Suprapubic skin (tissue), 4 donors: ENCODE measurements at regions not wholly inside any gene's neighbourhood (a gene's known extent, or its start where the extent isn't known, plus 50 kb on each side); places are given as distances from the start of the nearest gene placed in this dataset.

Experiments used
- DNase-seq, 2 donors: peaks; one replicate each; pipeline ENCODE4 v3.0.0-alpha.2; 2019; ENCODE audit warnings: low spot score in 2 of 2
- H3K27ac ChIP-seq: fragments of 200-600 bp; sonication (generic); one replicate; pipeline ENCODE4 v1.5.1; 2019
- H3K27me3 ChIP-seq: fragments of 200-600 bp; sonication (generic); one replicate; pipeline ENCODE4 v1.5.1; 2019
- H3K36me3 ChIP-seq: fragments of 200-600 bp; sonication (generic); one replicate; pipeline ENCODE4 v1.5.1; 2019
- H3K4me1 ChIP-seq: fragments of 200-600 bp; sonication (generic); one replicate; pipeline ENCODE4 v1.5.1; 2019
- H3K4me3 ChIP-seq: fragments of 200-600 bp; sonication (generic); one replicate; pipeline ENCODE4 v1.5.1; 2019; ENCODE audit warnings: mild to moderate bottlenecking
- H3K9me3 ChIP-seq: fragments of 200-600 bp; sonication (generic); one replicate; pipeline ENCODE4 v1.5.1; 2019
- EP300 ChIP-seq: sonication (generic); formaldehyde crosslinking; IDR thresholded peaks from one replicate; pipeline ENCODE4 v1.6.1; 2017; ENCODE audit warnings: antibody characterized with exemption
- POLR2A ChIP-seq, 2 donors: fragments of 450-650 bp; IDR thresholded peaks; one replicate each; pipeline ENCODE4 v1.6.1; 2017; ENCODE audit warnings: antibody characterized with exemption in 2 of 2, mild to moderate bottlenecking in 2 of 2, moderate library complexity in 2 of 2
- POLR2AphosphoS5 ChIP-seq, 3 donors: sonication (generic); formaldehyde crosslinking; IDR thresholded peaks; one replicate each; pipeline ENCODE4 v1.6.1; 2017; ENCODE audit warnings: antibody characterized with exemption in 3 of 3
- WGBS: methylation state at CpG from one replicate; pipeline ENCODE4 v1.1.5; 2018; 5-methylcytosine and 5-hydroxymethylcytosine counted together
- TF ChIP-seq, protein P1 (sequence below), 2 donors: fragments of 200-600 bp in 1 of 2; fragments of 450-650 bp in 1 of 2; sonication (generic) in 1 of 2; IDR thresholded peaks; one replicate each; pipeline ENCODE4 v1.5.1; 2016 to 2019; ENCODE audit warnings: antibody characterized with exemption in 2 of 2, mild to moderate bottlenecking in 1 of 2, moderate library complexity in 1 of 2

DNA sequence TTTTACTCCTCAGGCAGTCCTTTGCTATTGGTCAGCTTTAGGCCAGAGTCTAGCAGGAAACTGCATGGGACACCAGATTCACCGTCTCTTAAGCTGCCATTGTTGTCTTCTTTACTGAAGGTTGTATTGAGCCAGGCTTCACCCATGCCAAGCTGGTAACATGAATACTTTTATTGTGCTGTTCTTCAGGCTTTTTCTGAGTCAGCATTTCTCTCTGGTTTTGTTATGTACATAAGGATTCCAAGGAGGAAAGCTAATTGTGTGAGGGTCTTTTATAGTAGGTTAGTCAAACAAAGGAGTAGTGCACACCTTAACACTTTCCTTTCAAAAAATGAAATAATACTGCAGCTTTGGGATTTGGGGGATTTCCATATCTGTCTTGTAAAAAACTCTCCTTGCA, 252.8 kb downstream of the JRKL start:
- Histone ChIP-seq H3K9me3 (no peaks in the 10 kb centered on the region), H3K4me3 (no peak overlapping the region), H3K36me3 (no peaks in the 10 kb centered on the region), H3K27ac (no peak overlapping the region), H3K4me1 (no peaks in the 10 kb centered on the region), H3K27me3 (no peaks in the 10 kb centered on the region)
- WGBS: 71% methylated on average over 1 of the region's 1 CpG
- TF ChIP-seq, protein P1, sequence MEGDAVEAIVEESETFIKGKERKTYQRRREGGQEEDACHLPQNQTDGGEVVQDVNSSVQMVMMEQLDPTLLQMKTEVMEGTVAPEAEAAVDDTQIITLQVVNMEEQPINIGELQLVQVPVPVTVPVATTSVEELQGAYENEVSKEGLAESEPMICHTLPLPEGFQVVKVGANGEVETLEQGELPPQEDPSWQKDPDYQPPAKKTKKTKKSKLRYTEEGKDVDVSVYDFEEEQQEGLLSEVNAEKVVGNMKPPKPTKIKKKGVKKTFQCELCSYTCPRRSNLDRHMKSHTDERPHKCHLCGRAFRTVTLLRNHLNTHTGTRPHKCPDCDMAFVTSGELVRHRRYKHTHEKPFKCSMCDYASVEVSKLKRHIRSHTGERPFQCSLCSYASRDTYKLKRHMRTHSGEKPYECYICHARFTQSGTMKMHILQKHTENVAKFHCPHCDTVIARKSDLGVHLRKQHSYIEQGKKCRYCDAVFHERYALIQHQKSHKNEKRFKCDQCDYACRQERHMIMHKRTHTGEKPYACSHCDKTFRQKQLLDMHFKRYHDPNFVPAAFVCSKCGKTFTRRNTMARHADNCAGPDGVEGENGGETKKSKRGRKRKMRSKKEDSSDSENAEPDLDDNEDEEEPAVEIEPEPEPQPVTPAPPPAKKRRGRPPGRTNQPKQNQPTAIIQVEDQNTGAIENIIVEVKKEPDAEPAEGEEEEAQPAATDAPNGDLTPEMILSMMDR (IDR thresholded peaks at IDR 0.05): no peak
- TF ChIP-seq POLR2AphosphoS5 (IDR thresholded peaks at IDR 0.05) (no peak), EP300 (no peak), POLR2A (IDR thresholded peaks at IDR 0.05) (no peak)
- DNase-seq: no peak

DNA sequence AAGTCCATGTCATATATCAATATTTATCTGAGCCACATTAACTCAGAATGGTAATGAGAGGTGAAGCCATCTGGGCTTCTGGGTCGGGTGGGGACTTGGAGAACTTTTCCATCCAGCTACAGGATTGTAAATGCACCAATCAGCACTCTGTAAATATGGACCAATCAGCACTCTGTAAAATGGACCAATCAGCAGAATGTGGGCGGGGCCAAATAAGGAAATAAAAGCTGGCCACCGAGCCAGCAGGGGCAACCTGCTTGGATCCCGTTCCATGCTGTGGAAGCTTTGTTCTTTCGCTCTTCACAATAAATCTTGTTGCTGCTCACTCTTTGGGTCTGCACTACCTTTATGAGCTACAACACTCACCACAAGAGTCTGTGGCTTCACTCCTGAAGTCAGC, 253.4 kb downstream of the JRKL start:
- Histone ChIP-seq H3K27ac (no peak overlapping the region), H3K27me3 (no peaks in the 10 kb centered on the region), H3K4me3 (no peak overlapping the region), H3K36me3 (no peaks in the 10 kb centered on the region), H3K4me1 (no peaks in the 10 kb centered on the region), H3K9me3 (no peaks in the 10 kb centered on the region)
- TF ChIP-seq EP300: no peak
- TF ChIP-seq, protein P1 (IDR thresholded peaks at IDR 0.05): no peak
- no peak for TF ChIP-seq POLR2AphosphoS5 (IDR thresholded peaks at IDR 0.05)
- no peak for TF ChIP-seq POLR2A (IDR thresholded peaks at IDR 0.05)
- WGBS: 77% methylated on average over 5 of the region's 5 CpGs
- DNase-seq: no peak

DNA sequence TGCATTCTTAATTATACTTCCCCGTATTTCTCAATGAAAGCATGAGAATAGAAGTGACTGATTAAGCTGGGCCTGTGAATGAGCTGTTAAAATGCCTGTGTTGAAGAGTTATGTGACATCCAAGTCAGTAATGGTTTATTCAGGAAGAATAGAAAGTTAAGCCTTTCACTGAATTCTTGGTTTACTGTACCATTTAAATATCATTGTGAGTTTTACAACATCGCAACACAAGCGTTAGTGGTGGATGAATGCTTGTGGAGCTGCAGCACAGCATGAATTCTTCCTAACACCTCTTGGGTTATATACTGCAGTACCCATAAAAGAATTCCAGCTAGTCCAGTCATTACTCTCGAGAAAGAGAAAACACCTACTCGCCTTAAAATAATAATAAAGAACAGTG, 257.8 kb downstream of the JRKL start:
- DNase-seq: no peak
- no peaks in the 10 kb centered on the region for H3K36me3 ChIP-seq

DNA sequence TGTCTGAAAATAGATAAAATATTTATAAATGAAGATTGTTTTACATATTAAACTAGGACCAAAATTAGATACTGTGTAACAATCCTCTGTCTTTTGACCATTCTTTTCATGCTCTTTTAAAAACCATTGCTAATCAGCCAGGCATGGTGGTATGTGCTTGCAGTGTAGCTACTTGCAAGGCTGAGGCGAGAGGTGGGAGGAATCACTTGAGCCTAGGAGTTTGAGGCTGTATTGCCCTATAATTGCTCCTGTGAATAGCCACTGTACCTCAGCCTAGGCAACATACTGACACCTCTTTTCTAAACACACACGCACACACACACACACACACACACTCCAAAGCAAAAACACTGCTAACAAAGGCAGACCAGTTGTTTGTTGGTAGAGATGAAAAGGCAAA, 259.2 kb downstream of the JRKL start:
- H3K4me1 ChIP-seq: no peaks in the 10 kb centered on the region
- H3K27ac ChIP-seq: no peak overlapping the region
- TF ChIP-seq, protein P1 (IDR thresholded peaks at IDR 0.05): no peak
- TF ChIP-seq POLR2AphosphoS5 (IDR thresholded peaks at IDR 0.05) (no peak), EP300 (no peak), POLR2A (IDR thresholded peaks at IDR 0.05) (no peak)
- no peaks in the 10 kb centered on the region for H3K27me3 ChIP-seq
- 55% methylated on average over 2 of the region's 2 CpGs for WGBS
- H3K9me3 ChIP-seq: no peaks in the 10 kb centered on the region
- H3K36me3 ChIP-seq: no peaks in the 10 kb centered on the region
- no peak overlapping the region for H3K4me3 ChIP-seq
- no peak for DNase-seq

More for the DNA sequence above, 257.8 kb downstream of the JRKL start:
- no peak for TF ChIP-seq POLR2A (IDR thresholded peaks at IDR 0.05)
- TF ChIP-seq POLR2AphosphoS5 (IDR thresholded peaks at IDR 0.05): no peak
- TF ChIP-seq, protein P1 (IDR thresholded peaks at IDR 0.05): no peak
- TF ChIP-seq EP300: no peak
- H3K4me1 ChIP-seq: no peaks in the 10 kb centered on the region
- H3K27me3 ChIP-seq: no peaks in the 10 kb centered on the region
- no peak overlapping the region for H3K27ac ChIP-seq
- H3K4me3 ChIP-seq: no peak overlapping the region
- WGBS: 62% methylated on average over 5 of the region's 5 CpGs
- H3K9me3 ChIP-seq: no peaks in the 10 kb centered on the region

DNA sequence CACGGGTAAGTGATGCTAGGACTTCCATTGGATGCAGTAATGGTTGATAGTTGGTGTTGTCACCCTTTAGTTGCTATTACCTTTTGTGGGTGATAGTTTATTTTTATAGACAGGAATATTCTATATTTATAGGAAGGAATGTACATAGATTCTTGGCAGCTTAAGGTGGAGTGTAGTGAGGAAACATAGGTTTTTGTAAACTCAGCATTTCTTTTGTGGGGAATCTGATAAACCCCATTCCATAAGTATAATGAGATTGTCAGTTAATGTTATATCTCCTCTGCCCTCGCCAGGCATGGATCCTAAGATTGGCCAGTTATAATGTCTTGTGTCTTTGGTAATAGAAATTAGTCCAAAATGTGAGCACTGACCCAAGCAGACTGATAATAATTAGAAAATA, 262.7 kb downstream of the JRKL start:
- Histone ChIP-seq H3K4me1 (no peaks in the 10 kb centered on the region), H3K9me3 (no peaks in the 10 kb centered on the region), H3K27me3 (no peaks in the 10 kb centered on the region), H3K27ac (no peak overlapping the region), H3K36me3 (no peaks in the 10 kb centered on the region), H3K4me3 (no peak overlapping the region)
- no peak for DNase-seq
- WGBS: 59% methylated on average over 2 of the region's 2 CpGs
- TF ChIP-seq, protein P1 (IDR thresholded peaks at IDR 0.05): no peak
- TF ChIP-seq POLR2A (IDR thresholded peaks at IDR 0.05): no peak
- TF ChIP-seq EP300: no peak
- no peak for TF ChIP-seq POLR2AphosphoS5 (IDR thresholded peaks at IDR 0.05)
